A673 (cell line): ENCODE measurements at regions not wholly inside any gene's neighbourhood (a gene's known extent, or its start where the extent isn't known, plus 50 kb on each side); places are given as distances from the start of the nearest gene placed in this dataset.

Experiments
- EZH2 ChIP-seq: fragments of 200-600 bp; sonication (generic); IDR thresholded peaks from 2 replicates; pipeline ENCODE4 v1.6.1; 2017; ENCODE audit warnings: borderline replicate concordance, low read depth, mild to moderate bottlenecking, mixed read lengths, antibody characterized with exemption, low read length; ENCODE audit not compliant: poor library complexity, severe bottlenecking
- TF ChIP-seq, protein P1 (sequence below): fragments of 300-800, 200-600 bp; sonication (generic); conservative IDR thresholded peaks from 2 replicates; pipeline ENCODE4 v1.5.1; 2017; ENCODE audit warnings: low read depth, mild to moderate bottlenecking, antibody characterized with exemption, low read length, moderate library complexity, mixed read lengths

DNA sequence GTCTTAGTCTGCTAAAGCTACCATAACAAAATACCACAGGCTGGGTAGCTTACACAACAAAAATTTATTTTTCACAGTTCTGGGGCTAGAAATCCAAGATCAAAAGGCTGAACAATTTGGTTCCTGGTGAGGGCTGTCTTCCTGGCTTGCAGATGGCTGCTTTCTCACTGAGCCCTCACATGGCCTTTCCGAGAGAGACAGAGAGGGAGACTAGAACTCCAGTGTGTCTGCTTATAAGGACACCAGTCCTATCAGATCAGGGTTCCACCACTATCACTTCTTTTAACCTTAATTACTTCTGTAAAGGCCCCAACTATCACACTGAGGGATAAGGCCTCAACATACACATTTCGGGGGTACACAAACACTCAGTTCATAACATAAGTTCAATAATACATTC, 527.4 kb upstream of the VSTM2A start:
- TF ChIP-seq, protein P1, sequence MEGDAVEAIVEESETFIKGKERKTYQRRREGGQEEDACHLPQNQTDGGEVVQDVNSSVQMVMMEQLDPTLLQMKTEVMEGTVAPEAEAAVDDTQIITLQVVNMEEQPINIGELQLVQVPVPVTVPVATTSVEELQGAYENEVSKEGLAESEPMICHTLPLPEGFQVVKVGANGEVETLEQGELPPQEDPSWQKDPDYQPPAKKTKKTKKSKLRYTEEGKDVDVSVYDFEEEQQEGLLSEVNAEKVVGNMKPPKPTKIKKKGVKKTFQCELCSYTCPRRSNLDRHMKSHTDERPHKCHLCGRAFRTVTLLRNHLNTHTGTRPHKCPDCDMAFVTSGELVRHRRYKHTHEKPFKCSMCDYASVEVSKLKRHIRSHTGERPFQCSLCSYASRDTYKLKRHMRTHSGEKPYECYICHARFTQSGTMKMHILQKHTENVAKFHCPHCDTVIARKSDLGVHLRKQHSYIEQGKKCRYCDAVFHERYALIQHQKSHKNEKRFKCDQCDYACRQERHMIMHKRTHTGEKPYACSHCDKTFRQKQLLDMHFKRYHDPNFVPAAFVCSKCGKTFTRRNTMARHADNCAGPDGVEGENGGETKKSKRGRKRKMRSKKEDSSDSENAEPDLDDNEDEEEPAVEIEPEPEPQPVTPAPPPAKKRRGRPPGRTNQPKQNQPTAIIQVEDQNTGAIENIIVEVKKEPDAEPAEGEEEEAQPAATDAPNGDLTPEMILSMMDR, result no peak
- no peak for TF ChIP-seq EZH2
